H9 (cell line): ENCODE measurements at regions not wholly inside any gene's neighbourhood (a gene's known extent, or its start where the extent isn't known, plus 50 kb on each side); places are given as distances from the start of the nearest gene placed in this dataset.

Experiments
- DNase-seq: peaks from one replicate; pipeline ENCODE4 v3.0.0-alpha.2; 2017
- H2AFZ ChIP-seq: one replicate; pipeline ENCODE4 v1.6.1; 2013; ENCODE audit warnings: mild to moderate bottlenecking, low read length, control low read depth, moderate library complexity
- H2AK5ac ChIP-seq: 2 replicates; pipeline ENCODE4 v1.6.1; 2013; ENCODE audit warnings: low read length, control low read depth, mixed read lengths; ENCODE audit not compliant: insufficient read length
- H2BK120ac ChIP-seq: one replicate; pipeline ENCODE4 v1.6.1; 2013; ENCODE audit warnings: low read depth, mild to moderate bottlenecking, low read length, control low read depth, inconsistent platforms; ENCODE audit not compliant: poor library complexity, severe bottlenecking
- H2BK12ac ChIP-seq: 2 replicates; pipeline ENCODE4 v1.6.1; 2013; ENCODE audit warnings: low read length, control low read depth, mixed read lengths, low read depth; ENCODE audit not compliant: insufficient read length
- H2BK15ac ChIP-seq: 2 replicates; pipeline ENCODE4 v1.6.1; 2013; ENCODE audit warnings: low read depth, low read length, control low read depth
- H2BK20ac ChIP-seq: one replicate; pipeline ENCODE4 v1.6.1; 2013; ENCODE audit warnings: low read depth, mild to moderate bottlenecking, low read length, control low read depth, inconsistent platforms; ENCODE audit not compliant: poor library complexity, severe bottlenecking
- H2BK5ac ChIP-seq: 2 replicates; pipeline ENCODE4 v1.6.1; 2013; ENCODE audit warnings: low read length, control low read depth, mixed read lengths; ENCODE audit not compliant: insufficient read length
- H3K14ac ChIP-seq: 2 replicates; pipeline ENCODE4 v1.6.1; 2013; ENCODE audit warnings: low read length, control low read depth; ENCODE audit not compliant: insufficient read depth
- H3K18ac ChIP-seq: 2 replicates; pipeline ENCODE4 v1.6.1; 2013; ENCODE audit warnings: low read depth, mild to moderate bottlenecking, mixed read lengths, low read length, control low read depth; ENCODE audit not compliant: insufficient read length
- H3K23ac ChIP-seq: 2 replicates; pipeline ENCODE4 v1.6.1; 2013; ENCODE audit warnings: low read length, control low read depth, mixed read lengths, low read depth; ENCODE audit not compliant: insufficient read length
- H3K23me2 ChIP-seq: 2 replicates; pipeline ENCODE4 v1.6.1; 2013; ENCODE audit warnings: low read depth, mild to moderate bottlenecking, mixed read lengths, low read length, control low read depth; ENCODE audit not compliant: insufficient read length, poor library complexity, severe bottlenecking
- H3K27ac ChIP-seq: 2 replicates; pipeline ENCODE4 v1.5.1; 2013; ENCODE audit warnings: low read length, control low read depth, mixed read lengths, low read depth; ENCODE audit not compliant: insufficient read length
- H3K27me3 ChIP-seq: 2 replicates; pipeline ENCODE4 v1.6.1; 2013; ENCODE audit warnings: low read length, control low read depth, inconsistent platforms; ENCODE audit not compliant: insufficient read depth
- H3K4ac ChIP-seq: 2 replicates; pipeline ENCODE4 v1.6.1; 2013; ENCODE audit warnings: low read depth, mild to moderate bottlenecking, control low read depth, inconsistent platforms, low read length, moderate library complexity
- H3K4me1 ChIP-seq: 2 replicates; pipeline ENCODE4 v1.6.1; 2013; ENCODE audit warnings: low read length, control low read depth, inconsistent platforms; ENCODE audit not compliant: insufficient read depth
- H3K4me2 ChIP-seq: 2 replicates; pipeline ENCODE4 v1.6.1; 2013; ENCODE audit warnings: low read length, control low read depth, mixed read lengths; ENCODE audit not compliant: insufficient read length, insufficient read depth
- H3K56ac ChIP-seq: 2 replicates; pipeline ENCODE4 v1.6.1; 2013; ENCODE audit warnings: low read depth, mild to moderate bottlenecking, mixed read lengths, low read length, control low read depth; ENCODE audit not compliant: insufficient read length
- H3K79me1 ChIP-seq: 2 replicates; pipeline ENCODE4 v1.6.1; 2013; ENCODE audit warnings: low read depth, mild to moderate bottlenecking, moderate library complexity, low read length, control low read depth, inconsistent platforms; ENCODE audit not compliant: insufficient read depth, poor library complexity, severe bottlenecking
- H3K79me2 ChIP-seq: 2 replicates; pipeline ENCODE4 v1.6.1; 2013; ENCODE audit warnings: low read length, control low read depth, inconsistent platforms; ENCODE audit not compliant: insufficient read depth
- H3K9ac ChIP-seq: 2 replicates; pipeline ENCODE4 v1.6.1; 2013; ENCODE audit warnings: low read length, control low read depth, mixed read lengths; ENCODE audit not compliant: insufficient read length; ENCODE audit errors: extremely low read depth
- H3K9me3 ChIP-seq: one replicate; pipeline ENCODE4 v1.6.1; 2013; ENCODE audit warnings: low read depth, low read length, inconsistent platforms; ENCODE audit not compliant: control insufficient read depth
- H3T11ph ChIP-seq: one replicate; pipeline ENCODE4 v1.6.1; 2013; ENCODE audit warnings: mild to moderate bottlenecking, low read length, control low read depth, inconsistent platforms
- H4K20me1 ChIP-seq: one replicate; pipeline ENCODE4 v1.6.1; 2013; ENCODE audit not compliant: control insufficient read depth, insufficient read length, insufficient read depth
- H4K5ac ChIP-seq: 2 replicates; pipeline ENCODE4 v1.6.1; 2013; ENCODE audit warnings: low read depth, mild to moderate bottlenecking, mixed read lengths, low read length, control low read depth; ENCODE audit not compliant: insufficient read length
- H4K8ac ChIP-seq: replicated peaks from 2 replicates; pipeline ENCODE4 v1.6.1; 2013; ENCODE audit warnings: low read length, control low read depth, mixed read lengths, low read depth; ENCODE audit not compliant: insufficient read length
- H4K91ac ChIP-seq: 2 replicates; pipeline ENCODE4 v1.6.1; 2013; ENCODE audit warnings: low read depth, mild to moderate bottlenecking, moderate library complexity, mixed read lengths, low read length, control low read depth; ENCODE audit not compliant: insufficient read length
- H3K27ac Mint-ChIP-seq, 3 experiments: 2 replicates in 2 of 3; 3 replicates in 1 of 3; pipeline ENCODE4 v1.8.0; 2020 to 2021; ENCODE audit warnings: mixed read lengths in 3 of 3, mild to moderate bottlenecking in 1 of 3, moderate library complexity in 1 of 3
- H3K27me3 Mint-ChIP-seq: 2 replicates; pipeline ENCODE4 v1.8.0; 2021; ENCODE audit warnings: low read depth, mild to moderate bottlenecking, moderate library complexity, mixed read lengths
- H3K36me3 Mint-ChIP-seq, 3 experiments: 2 replicates in 2 of 3; 3 replicates in 1 of 3; pipeline ENCODE4 v1.8.0; 2020 to 2021; ENCODE audit warnings: low read depth in 3 of 3, mixed read lengths in 3 of 3; ENCODE audit not compliant: insufficient read depth in 1 of 3
- H3K4me1 Mint-ChIP-seq, 2 experiments: 2 replicates each; pipeline ENCODE4 v1.8.0; 2020; ENCODE audit warnings: mixed read lengths in 2 of 2
- H3K4me3 Mint-ChIP-seq, 2 experiments: 2 replicates in 1 of 2; 3 replicates in 1 of 2; pipeline ENCODE4 v1.8.0; 2020 to 2021; ENCODE audit warnings: mild to moderate bottlenecking in 2 of 2, mixed read lengths in 2 of 2, moderate library complexity in 1 of 2
- H3K9me3 Mint-ChIP-seq, 2 experiments: 2 replicates in 1 of 2; 3 replicates in 1 of 2; pipeline ENCODE4 v1.8.0; 2020; ENCODE audit warnings: mild to moderate bottlenecking in 2 of 2, mixed read lengths in 2 of 2, moderate library complexity in 1 of 2
- CTCF ChIP-seq: fragments of 200-600 bp; sonication (generic); conservative IDR thresholded peaks from 3 replicates; pipeline ENCODE4 v1.8.0; 2021; ENCODE audit warnings: antibody characterized with exemption, mild to moderate bottlenecking
- WGBS: extraction: QIAGEN DNeasy Blood & Tissue Kit; methylation state at CpG from one replicate; pipeline ENCODE4 v1.1.7; 2013; ENCODE audit warnings: missing lambda C conversion rate, low lambda C conversion rate, mixed read lengths; ENCODE audit not compliant: insufficient read length; ENCODE audit errors: extremely low coverage; 5-methylcytosine and 5-hydroxymethylcytosine counted together

GRCh38 chrX:6898371-6898770 is 249.1 kb upstream of the STS start:
- Histone ChIP-seq H3K27me3 (no peaks in the 10 kb centered on the region), H4K5ac (no peak overlapping the region)
- no CpG with 5 or more reads among the region's 3 CpGs for WGBS

More at GRCh38 chrX:6898371-6898770, 249.1 kb upstream of the STS start:
- H4K91ac ChIP-seq = no peak overlapping the region
- H3K9ac ChIP-seq = no peak overlapping the region
- H2AK5ac ChIP-seq = no peak overlapping the region
- TF ChIP-seq CTCF = no peak
- Mint-ChIP-seq H3K9me3 (peaks cover under 1 to 3% of the 10 kb centered on the region in 2 experiments; a peak in 2 of 5 replicates), H3K4me3 (no peak overlapping the region), H3K36me3 (peaks cover 0 to 6% (median 6%) of the 10 kb centered on the region in 3 experiments; a peak in 4 of 7 replicates), H3K4me1 (peaks cover 15 to 16% of the 10 kb centered on the region in 2 experiments), H3K27ac (no peak overlapping the region), H3K27me3 (no peaks in the 10 kb centered on the region)
- no peaks in the 10 kb centered on the region for H3K79me1 ChIP-seq
- no peaks in the 10 kb centered on the region for H3K4me1 ChIP-seq
- H4K20me1 ChIP-seq = no peaks in the 10 kb centered on the region
- no peak overlapping the region for H3K18ac ChIP-seq
- no peak overlapping the region for H3K27ac ChIP-seq
- no peak overlapping the region for H3T11ph ChIP-seq
- no peak overlapping the region for H4K8ac ChIP-seq
- H2BK120ac ChIP-seq = no peak overlapping the region
- H3K23ac ChIP-seq = no peak overlapping the region
- H3K4me2 ChIP-seq = no peak overlapping the region
- no peak overlapping the region for H3K14ac ChIP-seq
- no peak overlapping the region for H2BK5ac ChIP-seq
- H3K9me3 ChIP-seq = no peaks in the 10 kb centered on the region
- H3K56ac ChIP-seq = no peak overlapping the region
- H2BK15ac ChIP-seq = no peak overlapping the region
- no peak overlapping the region for H2BK20ac ChIP-seq
- DNase-seq = no peak
- H3K23me2 ChIP-seq = no peaks in the 10 kb centered on the region
- no peak overlapping the region for H3K4ac ChIP-seq
- H3K79me2 ChIP-seq = no peaks in the 10 kb centered on the region
- no peak overlapping the region for H2AFZ ChIP-seq
- H2BK12ac ChIP-seq = no peak overlapping the region
